OCI-LY7 (cell line): ENCODE measurements at regions not wholly inside any gene's neighbourhood (a gene's known extent, or its start where the extent isn't known, plus 50 kb on each side); places are given as distances from the start of the nearest gene placed in this dataset.

Experiments
- CTCF ChIP-seq: fragments of 200-600 bp; sonication (generic); conservative IDR thresholded peaks from 2 replicates; pipeline ENCODE4 v1.5.1; 2014; ENCODE audit warnings: mild to moderate bottlenecking, antibody characterized with exemption, low read length, moderate library complexity, mixed read lengths
- EZH2phosphoT487 ChIP-seq: fragments of 200-600 bp; sonication (generic); IDR thresholded peaks from 2 replicates; pipeline ENCODE4 v1.6.1; 2018; ENCODE audit warnings: low read depth, borderline replicate concordance, mild to moderate bottlenecking, mixed run types, antibody characterized with exemption, low read length, moderate library complexity, mixed read lengths

- TF ChIP-seq CTCF = no peak
- TF ChIP-seq EZH2phosphoT487 = no peak
Observed at GRCh38 chr12:46670636-46671035, 155.2 kb downstream of the SLC38A4 start.
